GM18873 (cell line): ENCODE measurements at regions not wholly inside any gene's neighbourhood (a gene's known extent, or its start where the extent isn't known, plus 50 kb on each side); places are given as distances from the start of the nearest gene placed in this dataset.

Experiments
- ATAC-seq: cut with Tn5 transposase; IDR thresholded peaks from one replicate; pipeline ENCODE4 v1.9.1; 2021; ENCODE audit warnings: mild to moderate bottlenecking, moderate library complexity, moderate number of reproducible peaks; ENCODE audit not compliant: unreplicated experiment, low FRiP score

DNA sequence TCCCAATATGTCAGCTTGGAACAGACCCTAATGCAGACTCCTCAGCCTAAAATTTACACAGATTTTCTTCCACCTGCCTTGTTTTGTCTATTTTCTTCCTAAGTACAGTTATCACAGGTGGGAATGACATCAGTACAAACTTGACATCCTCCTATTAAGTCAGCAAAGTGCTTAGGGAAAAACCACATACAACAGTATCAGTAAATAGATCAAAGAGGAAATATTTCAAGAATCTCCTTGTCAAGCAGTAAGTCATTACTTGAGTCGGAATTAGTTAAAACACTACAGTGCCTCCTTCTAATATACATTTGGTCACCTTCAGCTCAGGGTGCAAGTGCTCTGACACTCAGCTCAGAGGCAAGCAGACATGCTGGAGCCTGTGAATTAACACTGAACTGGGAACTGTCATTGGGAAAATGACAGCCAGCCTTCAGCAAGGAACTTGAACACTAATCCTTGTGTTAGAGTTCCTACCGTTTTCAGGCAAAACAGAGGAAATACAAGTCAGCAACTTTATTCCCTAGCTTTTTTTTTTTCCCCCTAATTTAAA lies 394.3 kb upstream of the HTR2A start:
- no peak for ATAC-seq

DNA sequence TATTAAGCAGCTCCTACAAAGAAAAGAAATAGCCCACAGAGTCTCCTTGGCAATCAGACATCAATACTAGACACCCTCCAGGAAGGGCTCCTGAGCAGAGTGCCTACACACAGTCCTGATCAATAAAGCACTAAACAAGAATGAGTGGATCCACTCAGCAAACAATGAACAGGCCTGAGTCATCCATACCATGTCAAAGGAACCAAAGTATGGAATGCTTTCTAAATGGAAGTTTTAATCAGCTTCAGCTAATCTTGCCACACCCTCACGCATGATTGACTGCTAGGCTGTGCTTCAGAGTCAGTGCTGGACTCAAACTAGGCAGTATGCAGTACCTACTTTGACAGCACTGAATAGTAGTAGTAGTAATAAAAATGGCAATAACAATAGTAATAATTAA lies 392.7 kb upstream of the HTR2A start:
- ATAC-seq: no peak

DNA sequence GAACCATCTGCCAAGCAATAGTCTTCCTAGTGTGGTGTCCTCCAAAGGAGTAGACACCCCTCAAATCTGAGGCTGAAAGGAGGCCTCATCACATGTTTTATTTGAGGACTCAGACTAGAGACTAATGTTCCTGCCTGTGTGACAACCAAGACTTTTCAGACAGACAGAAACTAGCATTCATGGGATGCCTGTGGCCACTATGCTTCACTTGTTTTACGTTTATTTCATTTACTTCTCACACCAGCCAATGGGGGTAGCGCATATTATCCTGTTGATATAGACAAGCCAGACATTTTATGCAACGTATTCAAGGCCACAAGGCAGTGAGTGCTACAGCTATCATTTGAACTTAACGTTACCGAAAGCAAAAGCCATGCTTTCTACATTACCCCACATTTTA lies 391.7 kb upstream of the HTR2A start:
- no peak for ATAC-seq

DNA sequence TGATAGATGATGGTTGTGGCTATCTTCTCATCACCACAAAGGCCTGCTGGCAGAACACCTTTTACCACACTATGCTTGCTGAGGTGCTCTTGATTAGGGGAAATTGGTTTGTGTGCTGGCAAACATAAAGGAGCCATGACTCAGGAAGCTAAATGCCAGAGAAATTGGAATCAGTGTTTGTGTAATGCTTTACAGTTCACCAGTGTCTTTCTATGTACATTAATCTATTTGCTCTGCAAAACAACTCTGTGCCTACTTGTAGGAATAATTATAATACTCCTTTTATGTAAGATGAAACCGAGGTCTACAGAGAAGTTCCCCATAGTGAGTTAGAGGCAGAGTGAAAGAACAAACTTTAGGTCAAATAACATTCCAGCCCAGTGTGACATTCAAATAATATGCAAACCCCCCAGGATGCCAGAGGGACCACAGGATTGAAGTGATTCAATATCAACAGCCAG lies 390.5 kb upstream of the HTR2A start:
- ATAC-seq: no peak

DNA sequence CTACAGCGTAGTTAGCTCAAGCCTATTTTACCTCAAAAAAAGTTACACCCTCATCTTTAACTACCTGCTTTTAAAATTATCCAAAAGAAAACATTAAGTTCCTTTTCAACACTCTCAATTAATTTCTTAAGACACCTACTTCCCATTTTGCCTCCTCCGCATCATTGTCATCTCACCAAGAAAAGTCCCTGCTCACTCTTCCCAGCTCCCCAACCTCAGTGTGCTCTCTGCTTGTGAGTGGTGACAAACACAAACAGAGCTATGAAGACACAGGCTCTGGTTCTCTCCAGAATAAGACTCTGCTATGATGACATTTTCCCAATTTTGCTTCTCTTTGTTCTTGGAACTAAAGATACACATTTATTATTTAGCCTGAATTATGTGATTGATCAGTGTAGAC lies 385.1 kb upstream of the HTR2A start:
- no peak for ATAC-seq

DNA sequence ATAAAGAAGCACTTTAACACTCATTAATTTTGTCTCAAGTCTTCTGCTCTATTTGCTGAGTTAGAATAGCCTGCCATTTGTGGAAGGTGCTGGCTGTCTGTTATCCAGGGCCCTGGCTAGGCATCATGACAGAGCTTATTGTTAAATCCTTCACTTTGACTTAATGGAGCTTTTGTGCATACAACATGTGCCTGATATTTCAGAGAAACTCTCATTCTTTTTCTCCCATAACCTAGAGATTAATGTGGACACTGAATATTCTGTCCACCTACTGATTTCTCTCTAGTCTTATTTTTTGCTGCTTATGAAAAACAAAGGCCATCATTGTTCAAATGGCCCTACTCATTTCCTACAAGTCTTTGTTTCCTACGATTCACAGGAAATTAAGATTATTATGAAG lies 383.1 kb upstream of the HTR2A start:
- no peak for ATAC-seq

DNA sequence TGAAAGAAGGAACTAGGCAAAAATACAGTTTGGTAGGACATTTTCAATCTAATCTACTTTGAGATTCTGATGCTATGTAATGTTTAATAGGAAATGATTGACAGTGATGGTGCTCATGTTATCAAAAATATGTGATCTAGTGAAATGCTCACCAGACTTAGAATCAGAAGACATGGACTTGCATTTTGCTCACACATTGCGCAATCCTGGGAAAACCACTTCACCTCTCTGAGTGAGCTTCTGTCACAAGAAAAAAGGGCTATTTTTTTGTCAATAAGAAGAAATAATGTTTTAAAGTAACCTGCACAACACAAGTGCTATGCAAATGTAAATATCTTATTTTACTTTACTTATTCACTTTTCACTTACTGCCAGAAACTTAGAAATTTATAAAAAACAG lies 380.9 kb upstream of the HTR2A start:
- ATAC-seq: no peak

DNA sequence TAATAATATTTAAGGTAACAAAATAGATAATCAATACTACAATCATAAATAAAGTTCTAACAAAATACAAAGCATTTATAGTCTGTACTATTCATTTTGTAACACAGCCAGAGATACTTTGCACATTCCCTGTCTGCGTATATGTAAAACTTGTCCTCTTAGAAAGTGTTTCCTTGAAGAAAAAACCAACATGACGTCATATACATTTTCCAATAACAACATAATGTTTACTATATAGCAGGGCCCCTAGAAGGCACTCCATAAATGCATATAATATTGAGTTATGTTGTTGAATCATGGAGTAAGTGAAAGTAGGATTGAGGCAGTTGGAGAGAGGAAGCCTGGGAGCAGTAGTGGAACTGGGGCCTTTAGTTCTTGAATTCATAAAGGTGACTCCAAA lies 371.4 kb upstream of the HTR2A start:
- ATAC-seq: no peak

DNA sequence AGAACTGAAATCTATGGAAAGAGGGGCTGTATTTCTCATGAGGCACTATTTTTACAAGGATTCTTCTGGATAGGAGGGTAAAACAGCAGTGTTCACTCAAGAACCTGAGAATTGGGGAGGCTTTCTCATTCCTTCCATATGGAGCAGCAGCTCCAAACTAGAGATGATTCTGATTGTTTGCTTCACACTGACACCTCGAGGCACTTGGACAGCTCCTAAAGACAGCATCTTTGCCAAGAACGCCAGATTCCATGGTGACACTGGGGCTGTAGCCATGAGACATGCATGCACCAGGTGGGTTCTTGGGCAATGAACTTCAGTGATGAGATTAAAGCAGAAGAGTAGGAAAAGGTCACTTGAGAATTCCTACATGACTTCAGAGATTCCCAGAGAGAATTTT lies 361.5 kb upstream of the HTR2A start:
- ATAC-seq: no peak

DNA sequence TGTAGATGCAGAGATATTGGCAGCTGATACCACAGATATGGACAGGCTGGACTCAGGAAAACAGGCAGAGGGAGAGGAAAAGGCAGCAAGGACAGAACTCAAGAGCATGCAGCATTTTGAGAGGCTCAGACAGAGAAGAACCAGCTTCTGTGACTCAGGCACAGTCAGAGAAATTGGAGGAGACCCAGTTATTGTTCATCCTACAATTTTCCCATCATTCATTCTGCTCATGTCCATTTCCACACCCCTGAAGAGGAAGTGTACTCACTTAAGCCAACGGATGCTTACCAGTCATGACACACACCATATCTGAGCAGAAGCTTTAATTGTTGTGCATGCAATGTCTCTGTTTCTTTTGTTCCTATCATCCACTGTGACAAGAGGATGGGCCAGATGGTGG lies 359.8 kb upstream of the HTR2A start:
- ATAC-seq: no peak

DNA sequence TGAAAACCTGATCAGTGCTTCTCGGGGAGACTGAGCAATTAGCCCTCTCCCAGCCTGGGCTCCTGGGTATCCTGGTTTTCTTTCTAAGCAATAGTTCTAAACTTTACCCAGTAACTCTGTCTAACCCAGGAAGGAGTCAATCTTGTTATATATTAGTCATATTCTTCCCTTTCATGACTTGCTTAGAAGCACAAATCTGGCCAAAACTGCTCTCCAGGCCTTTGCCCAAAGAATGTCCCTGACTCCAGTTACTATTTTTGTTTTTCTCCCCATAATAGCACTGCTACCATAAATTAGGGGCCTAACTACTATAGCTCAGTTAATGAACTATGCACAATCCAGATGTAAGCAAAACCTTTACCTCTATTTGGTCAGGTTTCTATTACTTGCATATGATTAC lies 355.8 kb upstream of the HTR2A start:
- ATAC-seq: no peak

DNA sequence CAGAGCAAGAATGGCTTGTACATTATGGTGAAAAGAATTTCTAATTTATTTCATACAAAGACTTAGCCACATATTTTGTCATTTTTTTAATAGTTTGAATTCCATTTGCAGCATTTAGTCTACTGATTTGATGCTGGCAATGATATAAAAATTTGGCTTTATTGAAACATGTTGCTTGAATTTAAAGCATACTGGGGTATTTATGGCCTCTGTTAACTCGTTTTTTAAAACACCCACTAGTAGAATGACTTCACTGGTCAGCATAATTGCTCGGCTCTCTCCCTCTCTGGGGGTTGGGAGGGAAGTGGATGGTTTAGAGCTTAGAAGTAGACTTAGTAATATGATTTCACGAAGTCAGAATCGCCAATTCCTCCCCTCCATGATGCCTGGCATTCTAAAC lies 354.9 kb upstream of the HTR2A start:
- ATAC-seq: no peak

DNA sequence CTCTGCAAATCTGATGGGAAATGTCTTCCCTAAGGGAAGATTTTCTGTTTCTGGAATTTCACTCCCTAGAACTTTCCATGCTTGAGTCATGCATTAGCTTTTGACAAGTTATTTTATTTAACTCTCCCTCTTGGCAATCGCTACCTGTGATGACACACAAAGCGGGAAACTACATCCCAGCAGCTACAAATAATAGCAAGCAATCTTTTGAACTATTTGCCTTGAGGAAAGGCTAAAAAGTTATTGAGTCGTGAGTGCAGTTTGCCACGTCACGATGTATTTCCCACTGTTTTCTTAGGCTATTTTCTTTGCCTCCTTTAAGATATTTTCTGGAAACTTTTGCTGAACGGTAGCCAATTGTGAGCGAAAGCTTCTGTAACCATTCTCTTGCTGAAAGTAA lies 353.3 kb upstream of the HTR2A start:
- ATAC-seq: no peak

DNA sequence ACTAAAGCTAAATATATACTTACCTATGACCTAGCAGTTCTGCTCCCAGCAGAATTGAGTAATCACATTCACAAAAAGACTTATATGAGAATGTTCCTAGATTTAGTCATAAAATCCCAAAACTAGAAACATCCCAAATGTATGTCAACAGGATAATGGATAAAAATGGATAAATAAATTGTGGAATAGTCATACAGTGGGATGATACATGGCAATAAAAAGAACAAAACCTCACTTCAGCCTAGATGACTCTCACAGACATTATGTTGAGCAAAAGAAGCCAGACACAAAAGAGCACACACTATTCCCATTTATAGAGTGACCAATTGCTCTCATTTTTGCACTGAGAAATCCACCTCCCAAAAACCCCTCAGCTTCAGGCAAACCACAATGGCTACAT lies 352.4 kb upstream of the HTR2A start:
- no peak for ATAC-seq

DNA sequence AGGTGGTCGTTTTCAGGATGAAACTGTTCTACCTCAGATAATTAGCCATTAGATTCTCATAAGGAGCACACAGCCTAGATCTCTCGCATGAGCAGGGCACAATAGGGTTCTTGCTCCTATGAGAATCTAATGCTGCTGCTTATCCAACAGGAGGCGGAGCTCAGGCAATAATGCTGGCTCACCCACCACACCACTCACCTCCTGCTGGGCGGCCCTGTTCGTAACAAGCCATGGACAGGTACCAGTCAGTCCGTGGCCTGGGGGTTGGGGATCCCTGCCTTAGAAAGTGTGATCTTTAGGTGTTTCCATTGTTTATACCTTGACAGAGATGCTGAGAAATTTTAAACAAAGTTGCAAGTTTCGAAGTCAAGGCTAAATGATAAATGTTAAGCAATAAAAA lies 344.6 kb upstream of the HTR2A start:
- no peak for ATAC-seq

DNA sequence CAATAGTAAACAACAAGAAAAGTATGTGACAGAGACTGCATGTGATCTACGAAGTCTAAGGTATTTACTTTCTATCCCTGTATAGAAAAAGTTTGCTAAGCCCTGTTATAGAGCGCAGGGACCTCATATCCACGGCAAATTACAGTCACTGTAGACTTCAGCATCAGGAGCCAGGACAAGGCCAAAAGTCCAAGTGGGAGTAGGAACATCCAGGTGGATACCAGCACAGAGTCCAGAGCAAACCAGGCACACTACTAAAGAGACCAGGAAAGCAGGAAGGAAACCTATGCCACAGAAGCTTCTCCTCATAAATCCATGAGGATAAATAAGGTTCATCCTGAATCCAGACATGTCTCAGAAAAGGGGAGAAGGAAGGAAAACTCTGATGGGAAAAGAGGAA lies 342.2 kb upstream of the HTR2A start:
- no peak for ATAC-seq

DNA sequence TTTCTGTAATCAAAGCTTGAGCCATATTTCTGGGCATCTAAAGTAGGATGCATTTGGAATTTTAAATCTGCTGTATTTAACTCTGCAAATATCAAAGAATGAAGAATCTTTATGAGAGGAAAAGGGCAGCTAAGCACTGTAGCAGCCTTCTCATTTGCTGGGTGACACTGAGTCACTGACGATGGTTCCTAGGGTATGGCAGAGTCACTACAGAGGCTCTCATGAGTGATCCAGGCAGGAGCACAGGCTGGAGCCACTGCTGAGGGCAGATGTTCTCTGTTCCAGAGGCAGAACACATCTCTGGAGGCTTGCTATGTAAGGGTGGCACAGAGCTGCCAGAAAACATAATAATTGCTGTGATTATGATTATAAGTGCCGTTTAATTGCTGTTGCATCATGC lies 340.7 kb upstream of the HTR2A start:
- no peak for ATAC-seq

DNA sequence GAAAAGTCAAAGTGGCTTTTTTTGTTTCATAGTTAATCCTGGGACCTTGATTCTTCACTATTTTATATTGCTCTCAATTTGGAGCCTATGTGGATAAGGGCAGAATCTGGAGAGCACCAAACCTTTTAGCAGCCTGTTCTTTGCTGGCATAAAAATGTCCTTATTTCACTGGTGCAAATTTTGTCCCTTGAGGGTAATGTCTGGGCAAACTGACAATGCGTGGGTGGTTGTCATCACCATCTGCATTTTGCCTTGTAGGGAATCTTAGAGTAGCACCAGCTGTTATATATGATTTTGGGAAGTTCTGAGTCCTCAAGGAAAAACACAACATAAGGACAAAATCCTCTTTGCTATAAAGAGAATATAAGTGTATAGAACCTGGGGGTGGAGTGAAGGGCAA lies 336.9 kb upstream of the HTR2A start:
- no peak for ATAC-seq

DNA sequence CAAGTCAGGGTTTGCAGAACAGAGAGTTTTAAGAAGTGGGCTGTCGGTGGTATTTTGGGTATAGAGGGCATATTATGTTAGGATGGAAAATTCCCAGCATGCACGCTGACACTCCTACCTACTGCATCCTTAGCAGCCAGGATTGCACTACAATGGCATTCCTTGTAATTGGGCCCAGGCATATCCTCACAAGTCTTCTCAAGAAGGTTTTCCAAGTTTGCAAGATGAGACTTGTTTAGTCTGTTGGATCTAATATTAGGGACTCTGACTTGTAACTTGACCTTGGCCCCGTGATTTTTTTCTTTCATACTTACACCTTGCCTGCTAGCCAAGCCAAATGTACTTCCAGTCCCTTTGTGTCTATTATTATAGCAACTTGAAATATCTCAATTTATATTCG lies 335.7 kb upstream of the HTR2A start:
- no peak for ATAC-seq

DNA sequence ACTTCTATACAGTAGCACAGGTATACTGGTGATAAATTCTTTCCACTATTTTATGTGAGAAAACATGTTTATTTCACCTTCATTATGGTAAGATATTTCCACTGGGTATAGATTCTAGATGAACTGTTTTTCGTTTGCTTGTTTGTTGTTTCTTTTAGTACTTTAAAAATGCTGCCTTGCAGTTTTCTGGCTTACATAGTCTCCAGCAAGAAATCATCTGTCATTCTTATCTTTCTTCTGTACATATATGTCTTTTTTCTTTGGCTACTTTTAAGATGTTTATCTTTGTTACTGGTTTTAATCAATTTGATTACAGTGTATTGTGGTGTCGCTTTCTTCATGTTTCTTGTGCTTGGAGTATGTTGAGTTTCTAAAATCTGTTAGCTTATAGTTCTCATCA lies 333.3 kb upstream of the HTR2A start:
- no peak for ATAC-seq

DNA sequence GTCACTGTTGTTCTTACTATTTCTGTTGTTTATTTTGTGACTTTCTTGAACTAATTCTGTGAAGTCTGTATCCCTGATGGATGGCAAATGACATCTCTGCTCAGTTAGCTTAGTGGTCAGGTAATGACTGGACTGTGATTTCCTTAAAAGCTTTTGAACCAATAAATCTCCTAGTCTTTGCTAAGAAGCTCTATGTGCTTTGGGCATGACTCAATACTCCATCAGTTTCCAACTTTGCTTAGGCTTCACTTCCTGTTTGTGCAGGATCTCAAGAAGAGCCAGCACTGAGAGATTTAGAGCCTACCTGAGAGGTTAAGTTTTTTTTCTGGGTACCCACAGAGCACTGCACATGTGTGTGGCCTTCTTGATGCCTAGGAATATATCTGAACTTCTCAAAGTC lies 329.7 kb upstream of the HTR2A start:
- no peak for ATAC-seq

DNA sequence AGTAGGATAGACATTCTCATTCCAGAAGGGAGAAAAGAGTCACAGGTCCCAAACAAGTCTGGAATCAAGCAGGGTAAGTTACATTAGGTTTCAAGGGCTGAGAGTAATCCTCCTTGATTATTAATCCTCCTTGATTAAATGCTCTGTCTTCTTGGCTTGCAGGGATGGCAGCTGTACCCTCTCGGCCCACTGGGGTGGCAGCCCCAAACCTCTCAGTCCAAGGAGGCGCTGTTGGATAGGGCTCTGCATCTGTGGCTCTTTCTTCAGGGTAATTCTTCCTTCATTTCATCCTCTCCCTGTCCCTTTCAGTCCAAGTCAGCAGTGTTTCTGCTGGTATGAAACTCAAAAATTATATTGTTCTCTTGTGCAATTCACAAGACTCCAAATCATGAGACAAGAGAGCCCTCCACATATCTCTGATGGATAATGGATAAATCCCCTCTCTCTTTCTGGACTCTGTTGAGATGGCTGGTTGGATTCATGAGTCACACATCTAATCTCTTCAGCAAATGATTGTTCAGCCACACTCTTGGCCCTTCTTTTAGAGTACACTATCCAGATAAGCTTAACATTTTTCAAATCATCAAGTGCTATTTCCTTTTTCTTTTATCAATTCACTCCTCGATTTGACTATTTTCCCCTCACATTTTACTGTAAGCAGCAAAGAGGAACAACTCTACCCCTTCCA lies 323.7 kb upstream of the HTR2A start:
- no peak for ATAC-seq

DNA sequence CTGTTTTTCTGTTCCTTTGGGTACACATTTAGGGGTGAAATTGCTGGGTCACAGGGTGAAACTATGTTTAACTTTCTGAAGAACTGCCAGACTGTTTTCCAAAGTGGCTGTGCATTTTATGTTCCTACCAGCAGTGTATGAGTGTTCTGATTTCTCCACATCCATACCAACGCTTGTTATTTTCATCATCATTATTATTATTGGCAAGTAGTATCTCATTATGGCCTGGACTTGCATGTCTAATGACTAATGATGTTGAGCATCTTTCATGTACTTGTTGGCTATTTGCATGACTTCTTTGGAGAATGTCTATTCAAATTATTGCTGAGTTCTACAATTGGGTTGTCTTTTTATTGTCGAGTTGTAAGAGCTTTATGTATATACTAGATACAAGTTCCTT lies 321.8 kb upstream of the HTR2A start:
- ATAC-seq: no peak
